Ovary (tissue), 7 donors: ENCODE measurements at regions not wholly inside any gene's neighbourhood (a gene's known extent, or its start where the extent isn't known, plus 50 kb on each side); places are given as distances from the start of the nearest gene placed in this dataset.

Source experiments
- DNase-seq, 5 donors: peaks; one replicate each; pipeline ENCODE4 v3.0.0-alpha.2; 2019 to 2020
- H3K27ac ChIP-seq, 2 donors: fragments of 200-600 bp; one replicate each; pipeline versions ENCODE4 v1.5.1 to v1.8.0; 2019 to 2022
- H3K27me3 ChIP-seq: fragments of 200-600 bp; one replicate; pipeline ENCODE4 v1.8.0; 2022
- H3K36me3 ChIP-seq: fragments of 200-600 bp; sonication (generic); one replicate; pipeline ENCODE4 v1.5.1; 2019
- H3K4me1 ChIP-seq: one replicate; pipeline ENCODE4 v1.8.1; 2013; ENCODE audit warnings: mild to moderate bottlenecking, moderate library complexity; ENCODE audit not compliant: insufficient read depth
- H3K4me3 ChIP-seq: fragments of 200-600 bp; sonication (generic); one replicate; pipeline ENCODE4 v1.5.1; 2017
- H3K9me3 ChIP-seq, 2 donors: fragments of 200-600 bp in 1 of 2; sonication (generic) in 1 of 2; one replicate each; pipeline versions ENCODE4 v1.5.1 to v1.8.1; 2013 to 2019; ENCODE audit warnings: mild to moderate bottlenecking in 1 of 2, moderate library complexity in 1 of 2
- CTCF ChIP-seq, 3 donors: fragments of 450-650 bp in 2 of 3; fragments of 200-600 bp in 1 of 3; IDR thresholded peaks; one replicate each; pipeline versions ENCODE4 v1.5.1 to v1.8.0; 2016 to 2022; ENCODE audit warnings: antibody characterized with exemption in 3 of 3, mild to moderate bottlenecking in 1 of 3
- EP300 ChIP-seq: sonication (generic); formaldehyde crosslinking; IDR thresholded peaks from one replicate; pipeline ENCODE4 v1.6.1; 2017; ENCODE audit warnings: antibody characterized with exemption
- POLR2A ChIP-seq: fragments of 450-650 bp; IDR thresholded peaks from one replicate; pipeline ENCODE4 v1.6.1; 2017; ENCODE audit warnings: antibody characterized with exemption, mild to moderate bottlenecking, moderate library complexity
- WGBS, 3 donors: extraction: QIAGEN DNeasy Blood & Tissue Kit in 1 of 3; methylation state at CpG; one replicate each; pipeline versions ENCODE4 v1.1.5 to v1.1.7; 2013 to 2017; 5-methylcytosine and 5-hydroxymethylcytosine counted together
- intact Hi-C, 4 donors: fragments of 100-400 bp; cut with DNase I; formaldehyde crosslinking; loops; one replicate each; pipeline versions ENCODE4 v1.11.0 to v1.15.1; 2022 to 2023
- donor health status: DM: no; HTN: no; CAD: no; lungs with moderate emphysema.
- donor health status: DM: no; HTN: no; CAD: no.
- donor health status: Bipolar disorder and iron deficiency.
- donor health status: DM: no; HTN: no; CAD: no.
- donor health status: DM: yes; HTN: yes; CAD: no.

GRCh38 chr1:57826535-57826934 lies 402.7 kb upstream of the DAB1 start:
- DNase-seq: no peak
- H3K27me3 ChIP-seq: no peaks in the 10 kb centered on the region
- no peak overlapping the region for H3K27ac ChIP-seq
- H3K4me1 ChIP-seq: no peaks in the 10 kb centered on the region
- no peaks in the 10 kb centered on the region for H3K36me3 ChIP-seq
- H3K9me3 ChIP-seq: no peaks in the 10 kb centered on the region
- TF ChIP-seq POLR2A: no peak
- no peak for TF ChIP-seq CTCF (IDR thresholded peaks at IDR 0.05)
- no peak for TF ChIP-seq EP300
- intact Hi-C loops: no loop called here
- H3K4me3 ChIP-seq: no peak overlapping the region
- 81 to 91% (median 89%) methylated on average over 2 of the region's 2 CpGs for WGBS, 3 donors

GRCh38 chr1:57824535-57824934 lies 400.7 kb upstream of the DAB1 start:
- WGBS, 3 donors: 61 to 66% (median 64%) methylated on average over 3 of the region's 3 CpGs
- no peak for TF ChIP-seq POLR2A
- no peak for TF ChIP-seq EP300
- no peak for TF ChIP-seq CTCF (IDR thresholded peaks at IDR 0.05)
- Histone ChIP-seq H3K36me3 (no peaks in the 10 kb centered on the region), H3K27me3 (no peaks in the 10 kb centered on the region), H3K9me3 (no peaks in the 10 kb centered on the region), H3K4me1 (no peaks in the 10 kb centered on the region), H3K4me3 (no peak overlapping the region), H3K27ac (no peak overlapping the region)
- no peak for DNase-seq
- intact Hi-C loops: no loop called here

- 63 to 81% (median 74%) methylated on average over 6 of the region's 6 CpGs for WGBS, 3 donors
- Histone ChIP-seq H3K36me3 (no peaks in the 10 kb centered on the region), H3K9me3 (no peaks in the 10 kb centered on the region), H3K4me3 (no peak overlapping the region), H3K27ac (no peak overlapping the region), H3K27me3 (no peaks in the 10 kb centered on the region), H3K4me1 (no peaks in the 10 kb centered on the region)
- TF ChIP-seq EP300 (no peak), POLR2A (no peak), CTCF (IDR thresholded peaks at IDR 0.05) (no peak)
- DNase-seq: no peak
- intact Hi-C loops: no loop called here
Observed at GRCh38 chr1:57820356-57821095, 396.7 kb upstream of the DAB1 start.

GRCh38 chr1:57819893-57820292 lies 396.0 kb upstream of the DAB1 start:
- H3K27me3 ChIP-seq: no peaks in the 10 kb centered on the region
- no peak for DNase-seq
- WGBS, 3 donors: 45 to 57% (median 50%) methylated on average over 4 of the region's 4 CpGs
- no peak overlapping the region for H3K4me3 ChIP-seq
- H3K4me1 ChIP-seq: no peaks in the 10 kb centered on the region
- no peaks in the 10 kb centered on the region for H3K9me3 ChIP-seq
- H3K27ac ChIP-seq: no peak overlapping the region
- intact Hi-C loops: no loop called here
- no peaks in the 10 kb centered on the region for H3K36me3 ChIP-seq
- TF ChIP-seq POLR2A (no peak), CTCF (IDR thresholded peaks at IDR 0.05) (no peak), EP300 (no peak)
